HG03565 (cell line): ENCODE measurements at regions not wholly inside any gene's neighbourhood (a gene's known extent, or its start where the extent isn't known, plus 50 kb on each side); places are given as distances from the start of the nearest gene placed in this dataset.
"Not testable (repeated sequence)": the region's sequence is repeated elsewhere in the genome, so short reads cannot be mapped to it uniquely, and the experiment has no call there.

Experiments used
- ATAC-seq: cut with Tn5 transposase; IDR thresholded peaks from one replicate; pipeline ENCODE4 v1.9.1; 2021; ENCODE audit warnings: mild to moderate bottlenecking, moderate library complexity; ENCODE audit not compliant: unreplicated experiment

DNA sequence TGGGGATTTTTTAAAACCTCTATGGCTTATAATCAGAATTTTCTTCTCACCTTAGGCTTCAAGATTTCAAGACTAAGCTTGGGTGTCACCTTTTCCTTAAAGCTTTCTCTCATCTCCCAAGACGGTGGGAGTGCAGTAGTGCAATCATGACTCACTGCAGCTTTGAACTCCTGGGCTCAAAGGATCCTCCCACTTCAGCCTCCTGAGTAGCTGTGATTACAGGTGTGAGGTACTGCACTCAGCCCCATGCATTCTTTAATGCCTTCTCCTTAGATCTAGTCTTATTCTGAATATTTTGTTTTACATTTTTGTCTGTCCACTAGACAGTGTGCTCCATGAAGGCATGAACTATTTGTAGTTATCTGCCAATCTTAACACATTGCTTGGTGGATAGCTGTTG, 55.7 kb upstream of the FAT3 start:
- ATAC-seq = no peak

DNA sequence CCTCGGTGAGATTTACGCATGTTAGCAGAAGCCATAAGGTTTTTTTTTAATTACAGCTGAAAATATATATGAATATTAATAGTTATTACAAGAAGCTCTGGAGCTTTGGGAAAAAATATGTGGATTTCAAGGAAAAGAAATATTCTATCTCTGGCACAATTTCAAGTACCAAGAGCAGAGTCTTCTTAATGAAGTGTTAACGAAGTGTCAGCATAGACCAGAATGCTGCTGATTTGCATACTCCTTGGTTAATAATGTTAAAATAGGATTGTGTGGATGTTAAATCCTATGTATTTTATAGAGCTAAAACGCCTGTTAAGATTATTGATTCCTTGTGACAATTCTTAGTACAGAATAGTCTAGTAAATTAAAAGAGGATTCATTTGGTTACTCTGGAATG, 57.0 kb upstream of the FAT3 start:
- ATAC-seq = no peak

DNA sequence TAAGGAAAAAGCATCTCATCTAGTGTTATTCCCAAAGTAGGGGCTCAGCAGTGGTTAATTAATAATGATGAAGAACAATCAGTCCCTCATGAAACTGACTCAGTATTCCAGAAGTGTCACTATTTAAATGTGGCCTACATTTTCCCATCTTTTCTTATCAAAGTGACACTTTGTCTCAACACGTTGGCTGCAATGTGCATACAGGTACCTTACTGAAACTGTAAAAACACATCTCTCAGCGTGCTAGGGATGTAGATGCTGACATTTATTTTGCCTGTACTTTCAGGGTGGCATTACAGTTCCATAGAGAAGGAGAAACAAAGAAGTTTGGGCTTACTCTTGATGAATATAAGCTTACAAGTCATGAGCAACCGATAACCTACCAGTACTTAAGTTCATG, 58.3 kb upstream of the FAT3 start:
- no peak for ATAC-seq

DNA sequence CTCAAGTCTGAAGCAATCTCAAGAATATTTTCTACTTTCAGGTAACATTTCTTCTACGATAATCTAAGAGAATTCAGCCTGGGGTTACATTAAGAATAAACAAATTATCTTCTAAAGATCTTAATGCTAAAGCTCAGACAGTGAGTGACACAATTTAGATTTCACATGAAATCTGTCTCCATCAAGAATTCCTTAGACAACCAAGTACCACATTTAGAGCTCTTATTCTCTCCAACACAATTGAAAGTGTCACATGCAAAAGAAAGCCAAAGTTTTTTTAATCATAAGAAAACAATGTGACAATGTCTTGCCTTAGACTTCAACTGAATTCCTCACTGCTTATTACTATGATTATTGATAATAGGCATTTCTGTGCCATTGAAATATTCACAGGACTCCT, 60.7 kb upstream of the FAT3 start:
- ATAC-seq = no peak

DNA sequence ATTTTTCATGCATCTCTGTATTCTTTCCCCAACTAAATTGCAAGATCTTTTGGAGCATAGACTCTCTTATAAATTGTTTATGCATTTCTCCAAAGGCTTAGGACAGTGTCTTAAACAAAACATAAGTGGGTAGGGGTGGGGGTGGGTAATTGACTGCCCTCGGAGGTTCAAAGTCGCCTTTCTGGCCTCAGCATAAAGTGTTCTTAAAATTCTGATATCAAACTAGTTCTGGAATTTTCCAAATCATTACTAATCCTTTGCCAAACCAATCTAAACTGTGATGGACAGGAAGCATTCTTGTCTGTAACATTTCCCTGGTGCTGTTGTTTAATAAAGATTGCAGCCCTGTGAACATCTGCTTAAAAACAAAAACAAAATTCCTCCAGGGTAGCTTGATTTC, 61.8 kb upstream of the FAT3 start:
- ATAC-seq = no peak

DNA sequence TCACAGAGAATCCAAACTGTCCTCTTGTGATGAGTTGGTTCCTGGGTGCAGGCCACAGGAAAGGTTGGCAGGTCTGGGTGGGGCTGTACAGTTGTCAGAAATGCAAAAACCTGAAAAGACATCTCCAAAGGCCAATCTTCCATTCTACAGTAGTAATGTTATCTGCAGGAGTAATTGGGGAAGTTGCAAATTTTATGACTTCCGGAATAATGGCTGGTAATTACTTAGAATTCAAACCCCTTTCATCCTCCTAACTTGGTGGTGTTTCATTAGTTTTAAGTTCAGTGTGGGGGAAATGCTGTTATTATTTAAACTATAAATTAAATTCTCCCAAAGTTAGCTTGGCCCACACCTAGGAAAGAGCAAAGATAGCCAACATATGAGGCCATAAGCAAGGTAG, 64.7 kb upstream of the FAT3 start:
- no peak for ATAC-seq

DNA sequence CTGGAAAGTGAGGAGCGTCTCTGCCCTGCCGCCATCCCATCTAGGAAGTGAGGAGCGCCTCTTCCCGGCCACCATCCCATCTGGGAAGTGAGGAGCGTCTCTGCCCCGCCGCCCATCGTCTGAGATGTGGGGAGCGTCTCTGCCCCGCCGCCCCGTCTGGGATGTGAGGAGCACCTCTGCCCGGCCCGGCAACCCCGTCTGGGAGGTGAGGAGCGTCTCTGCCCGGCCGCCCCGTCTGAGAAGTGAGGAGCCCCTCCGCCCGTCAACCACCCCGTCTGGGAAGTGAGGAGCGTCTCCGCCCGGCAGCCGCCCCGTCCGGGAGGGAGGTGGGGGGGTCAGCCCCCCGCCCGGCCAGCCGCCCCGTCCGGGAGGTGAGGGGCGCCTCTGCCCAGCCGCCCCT, 67.2 kb upstream of the FAT3 start:
- not testable (repeated sequence) for ATAC-seq

DNA sequence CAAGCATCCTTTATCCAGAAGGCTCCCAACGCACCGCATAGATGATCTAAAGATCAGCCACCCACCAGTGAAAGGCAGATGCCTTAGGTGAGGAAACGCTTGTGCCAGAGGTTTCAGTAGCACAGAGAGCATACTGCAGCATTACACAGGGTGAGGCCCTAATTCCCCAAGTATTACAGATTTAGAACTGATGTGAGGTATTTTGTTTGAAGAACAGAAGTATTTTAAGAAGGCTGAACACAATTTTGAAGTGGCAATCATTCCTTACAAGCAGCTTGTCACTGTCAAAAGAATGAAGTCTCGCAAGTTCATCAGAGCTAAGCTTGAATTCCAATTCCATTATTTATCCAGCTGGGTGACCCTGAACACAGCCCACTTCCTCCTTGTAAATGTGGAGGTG, 70.0 kb upstream of the FAT3 start:
- ATAC-seq = no peak

DNA sequence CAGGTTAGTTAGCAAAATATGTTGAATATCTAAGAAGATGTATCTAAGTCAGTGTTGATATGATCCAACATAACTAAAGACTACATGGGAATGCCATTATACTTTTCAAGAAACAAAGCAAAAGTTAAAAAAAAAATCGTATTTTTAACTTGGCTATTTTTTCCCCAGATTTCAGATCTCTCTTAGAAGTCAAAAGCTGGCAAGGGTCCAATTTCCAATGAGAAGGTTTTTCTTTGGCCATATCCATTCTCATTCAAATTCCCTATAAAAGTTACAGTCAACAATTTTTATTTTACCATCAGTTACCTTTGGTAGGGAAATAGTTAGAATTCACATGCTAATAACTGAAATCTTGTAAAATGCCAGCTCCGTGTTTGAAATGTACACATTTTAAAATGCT, 70.5 kb upstream of the FAT3 start:
- no peak for ATAC-seq

DNA sequence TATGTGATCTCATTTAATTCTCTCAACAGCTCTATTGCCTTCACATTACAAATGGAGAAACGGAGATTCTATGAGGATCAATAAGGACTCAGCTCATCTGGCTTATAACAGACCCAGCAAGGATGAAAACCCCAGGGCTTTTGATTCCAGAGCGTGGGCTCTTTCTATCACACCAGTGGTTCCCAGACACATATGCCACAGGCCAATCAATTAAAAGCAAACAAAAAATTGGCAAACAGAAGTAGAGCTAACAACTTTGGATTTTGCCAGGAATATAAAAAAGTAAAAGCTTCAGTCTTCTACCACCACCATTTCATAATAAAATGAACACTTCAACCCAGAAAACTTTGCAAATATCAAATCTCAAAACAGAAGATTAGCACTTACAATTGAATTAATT, 71.1 kb upstream of the FAT3 start:
- ATAC-seq = no peak

DNA sequence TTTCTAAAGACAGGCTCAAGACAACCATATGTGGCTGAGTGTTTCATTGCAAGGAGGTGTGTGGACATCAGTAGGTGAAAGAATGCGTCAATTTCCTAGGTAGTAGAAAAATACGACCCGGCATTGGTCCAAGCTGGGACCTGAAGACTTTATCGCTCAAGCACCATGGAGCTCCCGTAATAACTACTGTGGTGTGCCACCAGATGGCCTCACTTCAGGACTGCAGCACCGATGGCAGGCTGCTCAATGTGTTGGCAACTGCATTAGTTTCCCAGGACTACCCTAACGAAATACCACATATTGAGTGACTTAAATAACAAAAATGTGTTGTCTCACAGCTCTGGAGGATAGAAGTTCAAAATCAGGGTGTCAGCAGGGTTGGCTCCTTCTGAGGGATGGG, 72.4 kb upstream of the FAT3 start:
- ATAC-seq = no peak

DNA sequence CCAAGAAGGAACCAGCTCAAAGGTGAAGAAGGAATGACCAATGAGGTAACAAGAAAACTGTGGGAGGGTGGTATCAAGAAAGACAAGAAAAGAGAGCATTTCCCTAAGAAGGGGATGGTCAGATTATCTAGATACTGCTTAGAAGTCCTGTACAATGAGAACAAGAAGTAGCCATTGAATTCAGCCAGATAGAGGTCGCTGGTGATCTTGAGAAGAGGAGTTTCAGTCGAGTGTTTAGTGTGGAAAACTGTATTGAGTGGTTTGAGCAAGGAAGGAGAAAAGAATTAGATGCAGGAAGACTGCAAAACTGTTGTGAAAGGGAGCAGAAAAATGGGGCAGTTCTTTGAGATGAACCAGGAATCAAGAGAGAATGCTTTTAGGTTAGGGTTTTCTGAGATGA, 74.6 kb upstream of the FAT3 start:
- no peak for ATAC-seq

DNA sequence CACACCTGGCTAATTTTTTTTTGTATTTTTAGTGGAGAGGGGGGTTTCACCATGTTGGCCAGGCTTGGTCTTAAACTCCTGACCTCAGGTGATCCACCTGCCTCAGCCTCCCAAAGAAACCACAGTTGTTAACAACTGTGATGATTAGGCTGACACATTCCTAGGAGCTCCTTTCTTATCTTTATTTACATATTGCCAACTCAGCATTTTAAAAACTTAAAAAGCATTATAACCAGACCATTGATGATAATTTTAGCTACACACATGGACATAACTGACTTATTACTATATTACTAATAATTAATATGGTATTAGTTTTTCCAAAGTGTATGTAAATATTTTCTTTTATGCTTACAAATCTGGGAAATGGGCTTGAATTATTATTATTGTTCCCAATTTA, 82.9 kb upstream of the FAT3 start:
- ATAC-seq = no peak

DNA sequence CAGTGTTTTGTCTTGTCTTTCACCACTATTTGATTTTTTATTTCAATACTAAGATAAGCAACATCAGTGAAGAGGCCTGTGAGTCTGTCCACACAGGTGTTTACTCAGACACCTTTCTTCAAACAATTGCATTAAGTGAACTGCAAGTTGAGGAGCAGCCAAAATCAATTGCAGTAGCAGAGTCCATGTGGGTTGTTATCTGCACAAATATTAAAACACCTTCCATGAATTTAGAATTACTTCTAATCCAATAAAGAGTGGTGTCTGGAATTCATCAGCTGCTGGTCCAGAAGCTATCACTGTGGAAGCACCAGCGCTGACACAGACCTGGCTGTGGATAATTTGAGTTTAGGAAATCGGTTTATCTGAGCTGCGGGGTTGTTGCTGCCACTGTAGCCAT, 83.5 kb upstream of the FAT3 start:
- ATAC-seq = no peak

DNA sequence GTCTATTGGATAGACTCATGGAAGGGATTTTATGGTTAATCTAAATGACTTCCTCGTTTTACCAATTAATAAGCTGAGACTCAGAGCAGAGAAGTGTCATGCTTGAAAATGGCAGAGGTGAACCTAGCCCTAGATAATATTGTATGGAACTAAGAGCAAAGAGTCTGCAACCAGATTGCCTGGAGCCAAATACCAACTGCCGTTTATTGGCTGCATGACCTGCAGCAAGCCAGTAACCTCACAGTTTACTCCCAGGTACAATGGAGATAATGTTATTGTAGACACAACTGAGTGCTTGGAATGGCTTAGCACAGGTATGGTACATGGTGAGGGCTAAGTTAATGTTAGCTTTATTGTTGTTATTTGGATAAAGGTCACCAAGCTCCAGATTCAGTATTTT, 84.6 kb upstream of the FAT3 start:
- ATAC-seq = no peak

DNA sequence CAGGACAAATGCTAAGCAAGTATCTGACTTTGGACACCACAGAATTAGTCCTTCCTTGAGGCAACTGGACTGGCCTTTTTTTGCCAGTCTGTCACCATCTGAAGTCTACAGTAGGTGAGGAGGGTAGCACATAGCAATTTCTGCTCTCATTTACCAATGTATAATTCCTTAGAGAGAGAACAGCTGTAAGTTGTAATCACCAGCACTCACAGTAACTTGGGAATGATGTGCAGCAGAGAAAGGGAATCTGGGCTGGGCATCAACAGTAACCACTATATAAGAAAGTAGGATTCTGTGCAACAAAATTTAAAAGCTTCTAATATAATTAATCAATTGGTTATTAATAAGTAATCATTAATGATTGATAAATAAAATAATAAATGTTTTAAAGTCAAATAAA, 86.3 kb upstream of the FAT3 start:
- no peak for ATAC-seq

DNA sequence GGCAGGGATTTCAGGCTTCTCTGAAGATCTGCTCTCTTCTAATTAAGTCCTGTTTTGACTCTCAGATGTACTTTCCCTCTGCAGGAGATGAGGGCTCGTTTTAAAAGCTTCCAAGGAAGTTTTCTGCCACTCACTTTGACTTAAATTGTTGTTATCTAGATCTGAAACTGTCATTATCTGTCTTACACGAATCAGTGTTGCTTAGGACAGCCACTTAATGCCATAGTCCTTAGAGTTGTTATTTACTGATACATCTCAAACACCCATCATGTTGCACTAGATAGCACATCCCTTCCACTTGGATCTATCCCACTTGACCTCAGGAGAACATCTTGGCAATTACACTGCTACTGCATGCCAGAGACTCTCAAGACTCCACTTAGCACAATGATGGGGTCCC, 86.9 kb upstream of the FAT3 start:
- ATAC-seq = no peak

DNA sequence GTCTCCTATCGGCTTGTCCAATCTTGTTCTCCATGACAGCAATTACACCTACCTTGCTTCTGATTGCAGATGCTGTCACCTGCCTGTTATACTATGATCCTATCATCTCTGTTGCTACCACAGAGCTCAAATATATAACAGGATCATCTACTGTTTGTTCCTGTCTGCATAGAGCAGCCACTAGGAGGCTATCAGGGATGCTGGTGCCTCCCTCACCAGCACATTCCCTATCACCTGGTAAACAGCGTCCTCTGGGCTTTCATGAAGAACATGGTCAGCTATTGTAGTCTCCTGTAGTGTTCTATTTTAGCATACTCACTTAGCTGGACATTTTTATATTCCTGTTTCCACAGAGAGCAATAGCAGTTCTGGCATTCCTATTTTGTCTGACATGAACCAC, 87.8 kb upstream of the FAT3 start:
- ATAC-seq = no peak

DNA sequence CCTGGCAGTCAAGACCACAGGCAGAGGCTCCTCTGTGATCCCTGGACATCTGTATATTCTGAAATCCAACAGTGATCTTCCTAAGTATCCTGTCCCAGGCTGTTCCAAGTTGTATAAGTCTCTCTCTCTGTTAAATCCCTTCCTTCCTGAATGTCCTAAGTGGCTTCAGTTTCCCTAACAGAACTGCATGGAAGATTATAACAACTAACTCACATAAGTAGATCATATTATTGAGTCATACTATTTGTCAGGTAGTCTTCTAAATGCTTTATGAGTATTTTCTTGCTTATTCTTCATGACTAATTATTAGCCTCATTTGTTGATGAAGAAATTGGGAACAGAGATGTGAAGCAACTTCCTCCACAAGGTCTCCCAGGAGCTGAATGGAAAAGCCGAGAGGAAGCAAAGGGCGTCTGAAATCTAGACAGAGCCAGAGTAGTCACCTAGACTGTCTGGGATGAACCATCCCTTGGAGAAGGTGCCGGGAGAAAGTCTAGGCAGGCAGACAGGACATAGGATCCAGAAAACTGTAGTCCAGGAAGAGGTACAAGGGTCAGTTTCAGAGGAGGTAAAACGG, 93.2 kb upstream of the FAT3 start:
- no peak for ATAC-seq

DNA sequence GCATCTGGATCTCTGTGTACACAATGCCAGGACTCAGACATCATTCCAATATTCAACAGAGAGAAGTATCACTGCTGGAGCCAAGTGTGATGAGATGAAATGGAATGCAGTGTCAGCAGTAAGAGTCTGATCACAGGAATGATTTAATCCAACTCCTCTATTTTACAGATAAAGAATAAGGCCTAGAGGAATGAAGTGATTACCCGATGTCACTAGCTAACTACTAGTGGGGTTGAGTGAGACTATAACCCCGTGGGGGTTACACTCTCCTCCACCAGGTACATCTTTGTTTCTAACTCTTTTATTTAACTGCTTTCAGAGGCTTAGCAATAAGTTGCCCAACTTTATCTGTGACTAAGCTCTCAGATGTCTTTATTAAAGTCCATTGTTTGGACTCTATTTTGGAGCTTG, 94.2 kb upstream of the FAT3 start:
- no peak for ATAC-seq

DNA sequence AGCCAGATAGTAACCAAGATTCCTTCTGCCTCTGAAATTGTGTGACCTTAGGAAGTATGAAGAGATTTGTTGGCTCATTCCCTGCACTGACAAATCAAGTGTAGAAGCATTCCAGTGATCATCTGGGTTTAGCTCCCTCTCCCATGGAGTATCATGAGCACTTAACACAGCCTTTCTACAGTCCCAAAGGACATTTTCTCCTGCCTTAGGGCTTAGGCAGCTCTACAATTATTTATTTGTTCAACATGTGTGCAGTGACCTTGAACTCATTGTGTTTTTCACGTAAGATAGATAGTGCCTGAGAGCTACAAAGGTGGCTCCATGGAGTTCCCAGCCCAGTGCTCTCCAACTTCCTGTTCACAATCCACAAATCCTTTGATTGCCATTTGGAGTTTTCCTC, 94.8 kb upstream of the FAT3 start:
- no peak for ATAC-seq

DNA sequence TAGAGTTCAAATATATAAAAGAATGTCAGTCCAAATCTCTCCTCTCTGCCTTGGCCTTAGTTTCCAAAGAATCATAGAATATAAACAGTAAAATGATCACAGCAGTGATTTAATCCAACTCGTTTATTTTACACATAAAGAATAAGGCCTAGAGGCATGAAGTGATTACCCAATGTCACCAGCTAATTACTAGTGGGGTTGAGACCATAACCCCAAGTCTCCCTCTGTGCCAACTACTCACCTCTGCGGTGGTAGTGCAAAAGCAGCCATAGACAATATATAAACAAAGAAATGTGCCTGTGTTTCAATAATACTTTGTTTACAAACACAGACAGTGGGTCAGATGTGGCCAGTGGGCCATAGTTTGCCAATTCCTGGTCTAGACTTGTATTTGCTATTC, 96.6 kb upstream of the FAT3 start:
- no peak for ATAC-seq

DNA sequence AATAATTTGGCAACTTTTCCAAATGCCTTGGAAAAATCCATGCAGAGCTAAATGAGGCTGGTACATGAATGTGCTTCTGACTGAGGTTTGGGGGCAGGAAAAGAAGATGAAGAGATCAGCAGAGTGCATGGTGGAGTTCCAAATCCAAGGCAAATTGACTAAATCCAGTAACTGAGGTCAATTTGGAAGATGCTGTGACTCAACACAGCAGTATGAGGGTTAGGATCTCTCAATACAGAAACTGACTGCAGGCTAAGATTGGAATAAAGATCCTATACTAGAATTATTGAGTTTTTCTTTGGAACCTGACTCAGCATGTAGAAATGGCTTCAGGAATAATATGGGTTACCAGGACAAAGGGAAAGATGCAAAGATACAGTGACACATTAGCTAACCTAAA, 99.3 kb upstream of the FAT3 start:
- no peak for ATAC-seq

DNA sequence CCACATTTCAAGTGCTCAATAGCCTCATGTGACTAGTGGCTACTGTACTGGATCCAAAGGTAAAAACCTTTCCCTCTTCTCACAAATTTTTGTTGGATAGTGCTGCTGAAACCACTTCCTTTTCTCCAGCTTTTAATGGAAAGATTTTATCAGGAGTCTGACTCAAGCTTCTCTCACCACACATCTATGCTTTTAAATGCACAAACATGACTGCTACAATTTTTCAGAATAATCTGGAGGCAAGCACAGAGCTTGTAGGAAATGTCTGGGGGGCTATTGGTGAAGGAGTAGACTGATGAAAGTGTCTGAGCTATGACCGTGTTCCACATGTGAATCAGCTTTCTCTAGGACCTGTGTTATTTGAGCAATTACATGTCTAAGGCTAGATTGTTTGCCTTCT, 101.1 kb upstream of the FAT3 start:
- ATAC-seq = no peak
